Motor neuron (in vitro differentiated cells): ENCODE measurements at regions not wholly inside any gene's neighbourhood (a gene's known extent, or its start where the extent isn't known, plus 50 kb on each side); places are given as distances from the start of the nearest gene placed in this dataset.

Source experiments
- ATAC-seq, 8 experiments: fragments of 200-7000 bp; cut with Tn5 transposase; replicated peaks in 6 of 8; 2 replicates each; pipeline ENCODE4 v1.8.0; 2021; ENCODE audit warnings: mild to moderate bottlenecking in 8 of 8, moderate library complexity in 8 of 8
- H3K27ac ChIP-seq, 2 donors: fragments of 250-450 bp; sonication (Bioruptor Pico); 2 replicates each; pipeline ENCODE4 v1.9.0; 2021; ENCODE audit warnings: antibody characterized with exemption in 2 of 2, mild to moderate bottlenecking in 2 of 2, moderate library complexity in 1 of 2
- H3K4me1 ChIP-seq, 2 donors: fragments of 250-450 bp; sonication (Bioruptor Pico); replicated peaks in 1 of 2; 2 replicates each; pipeline ENCODE4 v1.6.1; 2021; ENCODE audit warnings: antibody characterized with exemption in 2 of 2, mild to moderate bottlenecking in 2 of 2, moderate library complexity in 1 of 2
- H3K4me3 ChIP-seq, 5 donors: fragments of 250-450 bp; sonication (Bioruptor Pico); 2 replicates each; pipeline ENCODE4 v1.9.0; 2021; ENCODE audit warnings: antibody characterized with exemption in 5 of 5, mild to moderate bottlenecking in 5 of 5, moderate library complexity in 4 of 5
- WGBS, 10 experiments: fragments of 450-650 bp; shearing (Covaris generic); methylation state at CpG; one replicate each; pipeline ENCODE4 v1.0.0; 2022; 5-methylcytosine and 5-hydroxymethylcytosine counted together
- in situ Hi-C, 9 experiments: fragments of 400-800 bp; cut with MboI; loops; one replicate each; pipeline ENCODE4 v1.15.0; 2021; ENCODE audit warnings: low sequenced_read_pairs in 9 of 9, low pct_unique_long_range_greater_than_20kb in 2 of 9; ENCODE audit not compliant: unreplicated experiment in 9 of 9

- 24 to 25% methylated on average over 2 of the region's 2 CpGs; no CpG with 5 or more reads in 8 of the 10 experiments for WGBS, 10 experiments
Measured at GRCh38 chr5:155735388-155735787, 591.6 kb upstream of the SGCD start.

GRCh38 chr5:155738616-155739015, 588.3 kb upstream of the SGCD start:
- WGBS, 10 experiments, result 0 to 81% (median 69%) methylated on average over 1 to 2 of the region's 2 CpGs
- H3K4me1 ChIP-seq, result no peaks in the 10 kb centered on the region
- no peak overlapping the region for H3K27ac ChIP-seq
- in situ Hi-C loops, result no loop called here
- ATAC-seq, result no peak
- H3K4me3 ChIP-seq, result no peak overlapping the region

More at GRCh38 chr5:155735388-155735787, 591.6 kb upstream of the SGCD start:
- H3K4me3 ChIP-seq, result no peak overlapping the region
- no peaks in the 10 kb centered on the region for H3K4me1 ChIP-seq
- no peak for ATAC-seq
- in situ Hi-C loops, result no loop called here
- H3K27ac ChIP-seq, result no peak overlapping the region

GRCh38 chr5:155746367-155747038, 580.5 kb upstream of the SGCD start:
- Histone ChIP-seq H3K27ac (no peak overlapping the region), H3K4me3 (no peak overlapping the region), H3K4me1 (no peaks in the 10 kb centered on the region)
- ATAC-seq, result no peak
- WGBS, 10 experiments, result 0 to 83% (median 39%) methylated on average over 1 of the region's 1 CpG; no CpG with 5 or more reads in 4 of the 10 experiments
- in situ Hi-C loops, result no loop called here

GRCh38 chr5:155750101-155750500, 576.9 kb upstream of the SGCD start:
- Histone ChIP-seq H3K27ac (no peak overlapping the region), H3K4me1 (no peaks in the 10 kb centered on the region), H3K4me3 (no peak overlapping the region)
- 0 to 65% (median 33%) methylated on average over 1 to 2 of the region's 2 CpGs; no CpG with 5 or more reads in 2 of the 10 experiments for WGBS, 10 experiments
- in situ Hi-C loops, result no loop called here
- no peak for ATAC-seq

- no peak overlapping the region for H3K27ac ChIP-seq
- in situ Hi-C loops, result no loop called here
- no peaks in the 10 kb centered on the region for H3K4me1 ChIP-seq
- no peak for ATAC-seq
- H3K4me3 ChIP-seq, result no peak overlapping the region
Measured at GRCh38 chr5:155750571-155750970, 576.4 kb upstream of the SGCD start.

- H3K4me3 ChIP-seq, result no peak overlapping the region
- in situ Hi-C loops, result no loop called here
- H3K4me1 ChIP-seq, result no peaks in the 10 kb centered on the region
- 6 to 63% (median 38%) methylated on average over 1 to 3 of the region's 3 CpGs; no CpG with 5 or more reads in 3 of the 10 experiments for WGBS, 10 experiments
- no peak overlapping the region for H3K27ac ChIP-seq
- no peak for ATAC-seq
Measured at GRCh38 chr5:155753943-155754581, 572.9 kb upstream of the SGCD start.

GRCh38 chr5:155759252-155759651, 567.7 kb upstream of the SGCD start:
- ATAC-seq, result no peak
- in situ Hi-C loops, result no loop called here
- H3K4me3 ChIP-seq, result no peak overlapping the region
- 0 to 100% (median 88%) methylated on average over 1 to 2 of the region's 2 CpGs; no CpG with 5 or more reads in 1 of the 10 experiments for WGBS, 10 experiments
- H3K4me1 ChIP-seq, result no peaks in the 10 kb centered on the region
- H3K27ac ChIP-seq, result no peak overlapping the region

GRCh38 chr5:155759984-155760383, 567.0 kb upstream of the SGCD start:
- Histone ChIP-seq H3K4me3 (no peak overlapping the region), H3K4me1 (no peaks in the 10 kb centered on the region), H3K27ac (no peak overlapping the region)
- in situ Hi-C loops, result no loop called here
- no peak for ATAC-seq

- in situ Hi-C loops, result no loop called here
- WGBS, 10 experiments, result 45 to 100% (median 78%) methylated on average over 1 to 2 of the region's 2 CpGs
- no peaks in the 10 kb centered on the region for H3K4me1 ChIP-seq
- ATAC-seq, result no peak
- no peak overlapping the region for H3K4me3 ChIP-seq
- no peak overlapping the region for H3K27ac ChIP-seq
Measured at GRCh38 chr5:155761502-155761901, 565.5 kb upstream of the SGCD start.

- Histone ChIP-seq H3K27ac (no peak overlapping the region), H3K4me1 (no peaks in the 10 kb centered on the region), H3K4me3 (no peak overlapping the region)
- WGBS, 10 experiments, result 0 to 90% (median 54%) methylated on average over 1 to 2 of the region's 2 CpGs; no CpG with 5 or more reads in 5 of the 10 experiments
- ATAC-seq, result no peak
- in situ Hi-C loops, result no loop called here
Measured at GRCh38 chr5:155765715-155766114, 561.2 kb upstream of the SGCD start.

GRCh38 chr5:155767470-155767869, 559.5 kb upstream of the SGCD start:
- Histone ChIP-seq H3K4me3 (no peak overlapping the region), H3K27ac (no peak overlapping the region), H3K4me1 (no peaks in the 10 kb centered on the region)
- ATAC-seq, result no peak
- in situ Hi-C loops, result no loop called here
- WGBS, 10 experiments, result 19 to 100% (median 80%) methylated on average over 1 to 2 of the region's 2 CpGs; no CpG with 5 or more reads in 3 of the 10 experiments

GRCh38 chr5:155768332-155768731, 558.6 kb upstream of the SGCD start:
- Histone ChIP-seq H3K27ac (no peak overlapping the region), H3K4me1 (no peaks in the 10 kb centered on the region), H3K4me3 (no peak overlapping the region)
- WGBS, 10 experiments, result 43 to 100% (median 100%) methylated on average over 1 to 3 of the region's 3 CpGs; no CpG with 5 or more reads in 3 of the 10 experiments
- no peak for ATAC-seq
- in situ Hi-C loops, result no loop called here

- H3K4me3 ChIP-seq, result no peak overlapping the region
- H3K4me1 ChIP-seq, result no peaks in the 10 kb centered on the region
- WGBS, 10 experiments, result 17 to 90% (median 69%) methylated on average over 1 to 4 of the region's 4 CpGs
- in situ Hi-C loops, result no loop called here
- no peak overlapping the region for H3K27ac ChIP-seq
- no peak for ATAC-seq
Measured at GRCh38 chr5:155772009-155772662, 554.8 kb upstream of the SGCD start.
